ENCODE measurements at regions not wholly inside any gene's neighbourhood (a gene's known extent, or its start where the extent isn't known, plus 50 kb on each side); places are given as distances from the start of the nearest gene placed in this dataset.

DNA sequence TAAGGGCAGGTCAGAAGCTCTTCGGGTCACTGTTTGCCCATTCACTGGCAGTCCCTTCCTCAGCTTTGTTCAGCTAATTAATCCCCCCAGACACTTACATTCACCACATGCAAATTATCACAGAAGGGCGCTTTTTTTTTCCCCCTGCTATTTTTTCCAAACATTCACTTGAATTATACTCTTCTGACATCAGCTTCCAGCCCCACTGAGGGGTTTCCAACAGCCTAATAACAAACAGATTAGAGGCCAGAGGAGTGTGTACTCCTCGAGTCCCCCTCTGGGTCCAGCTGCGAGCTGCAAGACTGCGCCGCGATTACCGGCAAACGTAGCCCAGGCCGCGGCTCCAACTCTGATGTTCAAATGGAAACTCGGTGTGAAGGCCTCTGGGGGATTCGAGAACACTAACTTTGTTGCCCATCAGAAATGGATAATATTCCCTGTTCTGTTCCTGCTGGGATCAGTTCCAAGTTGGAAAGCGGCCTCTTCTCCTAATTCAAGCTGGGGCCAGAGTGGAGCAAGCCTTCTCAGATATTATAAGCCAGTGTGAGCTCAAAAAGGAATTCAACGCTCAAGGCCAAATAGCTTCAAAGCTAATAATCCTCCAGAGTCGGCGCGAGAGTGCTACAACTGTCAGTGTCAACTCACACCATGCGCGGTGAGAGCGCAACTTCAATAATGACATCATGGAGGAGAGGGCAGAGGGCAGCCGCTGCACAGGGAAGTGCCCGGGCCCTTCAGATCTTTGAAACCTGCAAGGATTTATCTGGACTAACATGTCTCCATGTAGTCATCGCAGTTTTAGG lies 560.8 kb downstream of the BNC2 start (continued):
- no peak for TF ChIP-seq JUND (IDR thresholded peaks at IDR 0.05)
- TF ChIP-seq CHD2 (IDR thresholded peaks at IDR 0.05; ENCODE audit: low read length, partially characterized antibody) = no peak
- TF ChIP-seq SMC3 (IDR thresholded peaks at IDR 0.05; ENCODE audit: low read depth, low read length) = no peak

GRCh38 chr9:16310278-16311110 lies 560.0 kb downstream of the BNC2 start:
- Histone ChIP-seq H3F3A (replicated peaks; ENCODE audit: insufficient read depth) (no peaks in the 10 kb centered on the region), H4K20me1 (ENCODE audit: insufficient read depth) (no peaks in the 10 kb centered on the region), H3K4me1 (ENCODE audit: control insufficient read depth in 1 of 2, insufficient read depth in 2 of 2, low read depth in 1 of 2, low read length in 1 of 2) (no peaks in the 10 kb centered on the region), H2AFZ (ENCODE audit: low read depth) (no peak overlapping the region), H3K4me3 (ENCODE audit: low read depth in 2 of 2, low read length in 1 of 2) (no peak overlapping the region), H3K36me3 (replicated peaks in 1 of 2; ENCODE audit: control insufficient read depth in 1 of 2, insufficient read depth in 2 of 2, low read length in 1 of 2) (no peaks in the 10 kb centered on the region), H3K9me3 (no peaks in the 10 kb centered on the region), H3K9ac (no peak overlapping the region), H3K27me3 (ENCODE audit: insufficient read depth) (no peaks in the 10 kb centered on the region), H3K79me2 (ENCODE audit: insufficient read depth) (no peaks in the 10 kb centered on the region), H3K9me2 (no peaks in the 10 kb centered on the region), H3K27ac (ENCODE audit: low read depth in 2 of 2, low read length in 1 of 2) (no peak overlapping the region), H3K4me2 (no peak overlapping the region)
- WGBS (ENCODE audit: low lambda C conversion rate) = 89% methylated on average over 19 of the region's 26 CpGs
- no peak for DNase-seq
- ChIA-PET POLR2A (no interaction called here), CTCF (interaction anchor here (1.2 to 1.8 kb wide), 2 partner anchors 7 to 15 kb away, joined by 3 to 4 read pairs; no protein-coding TSS in a partner anchor)
- no peak for TF ChIP-seq RCOR1 (IDR thresholded peaks at IDR 0.05; ENCODE audit: low read length)
- no peak for TF ChIP-seq EZH2phosphoT487 (IDR thresholded peaks at IDR 0.05; ENCODE audit: borderline replicate concordance, low read depth)
- TF ChIP-seq, protein P1, sequence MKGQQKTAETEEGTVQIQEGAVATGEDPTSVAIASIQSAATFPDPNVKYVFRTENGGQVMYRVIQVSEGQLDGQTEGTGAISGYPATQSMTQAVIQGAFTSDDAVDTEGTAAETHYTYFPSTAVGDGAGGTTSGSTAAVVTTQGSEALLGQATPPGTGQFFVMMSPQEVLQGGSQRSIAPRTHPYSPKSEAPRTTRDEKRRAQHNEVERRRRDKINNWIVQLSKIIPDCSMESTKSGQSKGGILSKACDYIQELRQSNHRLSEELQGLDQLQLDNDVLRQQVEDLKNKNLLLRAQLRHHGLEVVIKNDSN (IDR thresholded peaks at IDR 0.05; ENCODE audit: borderline replicate concordance, low read depth) = no peak
- no peak for TF ChIP-seq FOSL2 (IDR thresholded peaks at IDR 0.05; ENCODE audit: borderline replicate concordance, low read depth)
- TF ChIP-seq, protein P2, sequence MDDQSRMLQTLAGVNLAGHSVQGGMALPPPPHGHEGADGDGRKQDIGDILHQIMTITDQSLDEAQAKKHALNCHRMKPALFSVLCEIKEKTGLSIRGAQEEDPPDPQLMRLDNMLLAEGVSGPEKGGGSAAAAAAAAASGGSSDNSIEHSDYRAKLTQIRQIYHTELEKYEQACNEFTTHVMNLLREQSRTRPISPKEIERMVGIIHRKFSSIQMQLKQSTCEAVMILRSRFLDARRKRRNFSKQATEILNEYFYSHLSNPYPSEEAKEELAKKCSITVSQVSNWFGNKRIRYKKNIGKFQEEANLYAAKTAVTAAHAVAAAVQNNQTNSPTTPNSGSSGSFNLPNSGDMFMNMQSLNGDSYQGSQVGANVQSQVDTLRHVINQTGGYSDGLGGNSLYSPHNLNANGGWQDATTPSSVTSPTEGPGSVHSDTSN (IDR thresholded peaks at IDR 0.05) = no peak
- TF ChIP-seq, protein P3, sequence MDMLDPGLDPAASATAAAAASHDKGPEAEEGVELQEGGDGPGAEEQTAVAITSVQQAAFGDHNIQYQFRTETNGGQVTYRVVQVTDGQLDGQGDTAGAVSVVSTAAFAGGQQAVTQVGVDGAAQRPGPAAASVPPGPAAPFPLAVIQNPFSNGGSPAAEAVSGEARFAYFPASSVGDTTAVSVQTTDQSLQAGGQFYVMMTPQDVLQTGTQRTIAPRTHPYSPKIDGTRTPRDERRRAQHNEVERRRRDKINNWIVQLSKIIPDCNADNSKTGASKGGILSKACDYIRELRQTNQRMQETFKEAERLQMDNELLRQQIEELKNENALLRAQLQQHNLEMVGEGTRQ (IDR thresholded peaks at IDR 0.05; ENCODE audit: borderline replicate concordance, low read depth, low read length) = no peak
- TF ChIP-seq TAF1 (IDR thresholded peaks at IDR 0.05; ENCODE audit: borderline replicate concordance, low read depth, low read length) = no peak
- TF ChIP-seq ZBTB33 (IDR thresholded peaks at IDR 0.05; ENCODE audit: borderline replicate concordance, low read depth) = no peak
- no peak for TF ChIP-seq RXRA (IDR thresholded peaks at IDR 0.05; ENCODE audit: borderline replicate concordance, low read depth)
- no peak for TF ChIP-seq RAD21 (IDR thresholded peaks at IDR 0.05; ENCODE audit: low read length)
- no peak for TF ChIP-seq NFIC (IDR thresholded peaks at IDR 0.05; ENCODE audit: borderline replicate concordance)
- TF ChIP-seq, protein P4, sequence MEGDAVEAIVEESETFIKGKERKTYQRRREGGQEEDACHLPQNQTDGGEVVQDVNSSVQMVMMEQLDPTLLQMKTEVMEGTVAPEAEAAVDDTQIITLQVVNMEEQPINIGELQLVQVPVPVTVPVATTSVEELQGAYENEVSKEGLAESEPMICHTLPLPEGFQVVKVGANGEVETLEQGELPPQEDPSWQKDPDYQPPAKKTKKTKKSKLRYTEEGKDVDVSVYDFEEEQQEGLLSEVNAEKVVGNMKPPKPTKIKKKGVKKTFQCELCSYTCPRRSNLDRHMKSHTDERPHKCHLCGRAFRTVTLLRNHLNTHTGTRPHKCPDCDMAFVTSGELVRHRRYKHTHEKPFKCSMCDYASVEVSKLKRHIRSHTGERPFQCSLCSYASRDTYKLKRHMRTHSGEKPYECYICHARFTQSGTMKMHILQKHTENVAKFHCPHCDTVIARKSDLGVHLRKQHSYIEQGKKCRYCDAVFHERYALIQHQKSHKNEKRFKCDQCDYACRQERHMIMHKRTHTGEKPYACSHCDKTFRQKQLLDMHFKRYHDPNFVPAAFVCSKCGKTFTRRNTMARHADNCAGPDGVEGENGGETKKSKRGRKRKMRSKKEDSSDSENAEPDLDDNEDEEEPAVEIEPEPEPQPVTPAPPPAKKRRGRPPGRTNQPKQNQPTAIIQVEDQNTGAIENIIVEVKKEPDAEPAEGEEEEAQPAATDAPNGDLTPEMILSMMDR (IDR thresholded peaks at IDR 0.05) = no peak
- TF ChIP-seq MAX (IDR thresholded peaks at IDR 0.05; ENCODE audit: low read depth) = no peak
- no peak for TF ChIP-seq TEAD4 (IDR thresholded peaks at IDR 0.05; ENCODE audit: borderline replicate concordance, insufficient read depth)
- no peak for TF ChIP-seq SIN3A (IDR thresholded peaks at IDR 0.05; ENCODE audit: borderline replicate concordance, low read depth, low read length)
- TF ChIP-seq FOXM1 (IDR thresholded peaks at IDR 0.05; ENCODE audit: low read depth) = no peak
- no peak for TF ChIP-seq YY1 (IDR thresholded peaks at IDR 0.05; ENCODE audit: low read depth)
- no peak for TF ChIP-seq GABPA (IDR thresholded peaks at IDR 0.05; ENCODE audit: low read depth)
- TF ChIP-seq JUND (IDR thresholded peaks at IDR 0.05) = no peak

Data from SK-N-SH (cell line).